ENCODE measurements at regions not wholly inside any gene's neighbourhood (a gene's known extent, or its start where the extent isn't known, plus 50 kb on each side); places are given as distances from the start of the nearest gene placed in this dataset.

GRCh38 chr2:65565681-65566080 is 133.3 kb upstream of the SPRED2 start:
- no peak overlapping the region for H3K9ac ChIP-seq
- no peak for TF ChIP-seq CTCF (IDR thresholded peaks at IDR 0.05)

GRCh38 chr2:65564299-65564698 is 131.9 kb upstream of the SPRED2 start:
- Histone ChIP-seq H3K4me1 (no peaks in the 10 kb centered on the region), H3K36me3 (ENCODE audit: control insufficient read depth, insufficient read depth, low read length) (no peaks in the 10 kb centered on the region), H2AFZ (no peak overlapping the region), H3K79me2 (no peaks in the 10 kb centered on the region), H3K9me3 (ENCODE audit: control insufficient read depth, low read length) (no peaks in the 10 kb centered on the region), H3K27ac (no peak overlapping the region), H3K4me2 (ENCODE audit: low read length) (no peak overlapping the region), H3K27me3 (ENCODE audit: control insufficient read depth, insufficient read depth, low read length) (no peaks in the 10 kb centered on the region), H3K9ac (no peak overlapping the region), H3K4me3 (ENCODE audit: low read depth, low read length) (no peak overlapping the region)
- no peak for TF ChIP-seq CTCF (IDR thresholded peaks at IDR 0.05)

More at GRCh38 chr2:65565681-65566080, 133.3 kb upstream of the SPRED2 start:
- H3K9me3 ChIP-seq (ENCODE audit: control insufficient read depth, low read length), result no peaks in the 10 kb centered on the region
- no peaks in the 10 kb centered on the region for H3K4me1 ChIP-seq
- no peaks in the 10 kb centered on the region for H3K36me3 ChIP-seq (ENCODE audit: control insufficient read depth, insufficient read depth, low read length)
- no peak overlapping the region for H2AFZ ChIP-seq
- no peak overlapping the region for H3K4me2 ChIP-seq (ENCODE audit: low read length)
- no peaks in the 10 kb centered on the region for H3K79me2 ChIP-seq
- H3K4me3 ChIP-seq (ENCODE audit: low read depth, low read length), result no peak overlapping the region
- H3K27me3 ChIP-seq (ENCODE audit: control insufficient read depth, insufficient read depth, low read length), result no peaks in the 10 kb centered on the region
- no peak overlapping the region for H3K27ac ChIP-seq

- no peak overlapping the region for H3K4me2 ChIP-seq (ENCODE audit: low read length)
- no peaks in the 10 kb centered on the region for H3K27me3 ChIP-seq (ENCODE audit: control insufficient read depth, insufficient read depth, low read length)
- no peaks in the 10 kb centered on the region for H3K36me3 ChIP-seq (ENCODE audit: control insufficient read depth, insufficient read depth, low read length)
- no peaks in the 10 kb centered on the region for H3K9me3 ChIP-seq (ENCODE audit: control insufficient read depth, low read length)
- H2AFZ ChIP-seq, result no peak overlapping the region
- H3K4me1 ChIP-seq, result no peaks in the 10 kb centered on the region
- no peak for TF ChIP-seq CTCF (IDR thresholded peaks at IDR 0.05)
- H3K79me2 ChIP-seq, result no peaks in the 10 kb centered on the region
- H3K9ac ChIP-seq, result no peak overlapping the region
- no peak overlapping the region for H3K27ac ChIP-seq
- H3K4me3 ChIP-seq (ENCODE audit: low read depth, low read length), result no peak overlapping the region
Observed at GRCh38 chr2:65562890-65563289, 130.5 kb upstream of the SPRED2 start.

GRCh38 chr2:65558743-65559142 is 126.3 kb upstream of the SPRED2 start:
- no peak for TF ChIP-seq CTCF (IDR thresholded peaks at IDR 0.05)
- H3K27ac ChIP-seq, result no peak overlapping the region
- no peak overlapping the region for H3K9ac ChIP-seq
- H3K36me3 ChIP-seq (ENCODE audit: control insufficient read depth, insufficient read depth, low read length), result no peaks in the 10 kb centered on the region
- H3K4me3 ChIP-seq (ENCODE audit: low read depth, low read length), result no peak overlapping the region
- H3K79me2 ChIP-seq, result no peaks in the 10 kb centered on the region
- H2AFZ ChIP-seq, result no peak overlapping the region
- no peak overlapping the region for H3K4me2 ChIP-seq (ENCODE audit: low read length)
- no peaks in the 10 kb centered on the region for H3K4me1 ChIP-seq
- no peaks in the 10 kb centered on the region for H3K27me3 ChIP-seq (ENCODE audit: control insufficient read depth, insufficient read depth, low read length)
- H3K9me3 ChIP-seq (ENCODE audit: control insufficient read depth, low read length), result no peaks in the 10 kb centered on the region
